ENCODE measurements at regions not wholly inside any gene's neighbourhood (a gene's known extent, or its start where the extent isn't known, plus 50 kb on each side); places are given as distances from the start of the nearest gene placed in this dataset.

DNA sequence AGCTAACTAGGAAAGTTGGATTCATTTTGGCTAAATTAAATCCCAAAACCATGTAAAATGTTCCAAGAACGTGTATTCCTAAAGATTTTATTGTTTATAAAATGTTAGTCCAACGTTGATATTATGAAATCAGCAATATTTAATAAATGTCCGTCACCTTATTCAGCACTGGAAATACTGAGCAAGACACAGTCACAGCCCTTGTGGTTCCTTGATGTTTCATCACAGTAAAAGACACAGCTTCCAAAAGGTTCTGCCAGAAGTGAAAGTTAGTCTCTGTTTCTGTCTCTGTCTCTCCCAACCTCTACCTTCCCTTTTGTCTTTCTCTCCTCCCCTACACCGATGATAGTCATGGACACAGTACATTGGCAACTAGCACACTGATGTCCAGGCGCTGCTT lies 82.2 kb upstream of the BOC start:
- DNase-seq (no peak), ATAC-seq (no peak)
- Mint-ChIP-seq H3K36me3 (no peaks in the 10 kb centered on the region), H3K27ac (no peak overlapping the region), H3K4me3 (no peak overlapping the region), H3K27me3 (no peaks in the 10 kb centered on the region), H3K4me1 (peaks cover 0 to 5% (median 0%) of the 10 kb centered on the region in 4 donors), H3K9me3 (no peaks in the 10 kb centered on the region)
- POLR2A ChIA-PET = no interaction called here

- no peak for ATAC-seq
- Mint-ChIP-seq H3K4me1 (peaks cover 0 to 2% (median 0%) of the 10 kb centered on the region in 4 donors), H3K27ac (no peak overlapping the region), H3K36me3 (no peaks in the 10 kb centered on the region), H3K4me3 (no peak overlapping the region), H3K9me3 (peaks cover 0 to 4% (median 0%) of the 10 kb centered on the region in 9 donors), H3K27me3 (no peaks in the 10 kb centered on the region)
- DNase-seq = no peak
- POLR2A ChIA-PET = no interaction called here
Observed at GRCh38 chr3:113132571-113132996, 78.8 kb upstream of the BOC start.

- H3K4me3 Mint-ChIP-seq = no peak overlapping the region
- no peak for DNase-seq
- no peaks in the 10 kb centered on the region for H3K27me3 Mint-ChIP-seq
- POLR2A ChIA-PET = no interaction called here
- H3K36me3 Mint-ChIP-seq = no peaks in the 10 kb centered on the region
- H3K27ac Mint-ChIP-seq = no peak overlapping the region
- peaks cover 0 to 2% (median 0%) of the 10 kb centered on the region in 4 donors for H3K4me1 Mint-ChIP-seq
- peaks cover 0 to 8% (median 2%) of the 10 kb centered on the region in 9 donors for H3K9me3 Mint-ChIP-seq
- ATAC-seq = no peak
Observed at GRCh38 chr3:113133140-113133539, 78.2 kb upstream of the BOC start.

- Mint-ChIP-seq H3K4me3 (no peak overlapping the region), H3K36me3 (no peaks in the 10 kb centered on the region), H3K27ac (no peak overlapping the region), H3K27me3 (peaks cover 0 to 2% (median 0%) of the 10 kb centered on the region in 5 donors), H3K9me3 (peaks cover 0 to 10% (median 2%) of the 10 kb centered on the region in 9 donors), H3K4me1 (peaks cover 0 to 2% (median 0%) of the 10 kb centered on the region in 4 donors)
- DNase-seq (no peak), ATAC-seq (no peak)
- POLR2A ChIA-PET = no interaction called here
Observed at GRCh38 chr3:113136071-113136470, 75.3 kb upstream of the BOC start.

DNA sequence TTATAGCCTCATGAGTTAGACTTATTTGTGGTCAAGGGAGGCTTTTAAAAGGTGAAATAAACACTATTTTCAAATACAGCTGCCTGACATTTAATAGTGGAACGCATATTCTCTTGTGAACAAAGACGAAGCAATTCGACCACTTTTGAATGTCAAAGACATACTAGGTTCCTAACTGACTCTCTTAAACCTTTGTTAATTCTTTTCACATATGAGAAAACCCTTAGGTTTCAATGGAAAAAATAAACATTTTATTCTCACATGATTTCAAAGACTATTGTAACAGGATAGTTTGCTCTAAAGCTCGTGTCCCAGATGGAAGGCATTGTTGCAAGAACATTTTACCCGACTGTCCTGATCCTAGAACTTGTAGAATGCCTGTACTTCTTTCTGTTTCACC lies 74.8 kb upstream of the BOC start:
- Mint-ChIP-seq H3K27me3 (peaks cover 0 to 3% (median 0%) of the 10 kb centered on the region in 5 donors), H3K4me1 (peaks cover 0 to 2% (median 0%) of the 10 kb centered on the region in 4 donors), H3K36me3 (no peaks in the 10 kb centered on the region), H3K4me3 (no peak overlapping the region), H3K27ac (no peak overlapping the region), H3K9me3 (peaks cover 0 to 10% (median 2%) of the 10 kb centered on the region in 9 donors)
- ATAC-seq (no peak), DNase-seq (no peak)
- POLR2A ChIA-PET = no interaction called here

- ATAC-seq (no peak), DNase-seq (no peak)
- no peaks in the 10 kb centered on the region for H3K36me3 Mint-ChIP-seq
- peaks cover 0 to 7% (median 2%) of the 10 kb centered on the region in 5 donors for H3K27me3 Mint-ChIP-seq
- H3K9me3 Mint-ChIP-seq = peaks cover 0 to 10% (median 2%) of the 10 kb centered on the region in 9 donors
- POLR2A ChIA-PET = no interaction called here
- peaks cover 0 to 2% (median 0%) of the 10 kb centered on the region in 4 donors for H3K4me1 Mint-ChIP-seq
- H3K4me3 Mint-ChIP-seq = no peak overlapping the region
- no peak overlapping the region for H3K27ac Mint-ChIP-seq
Observed at GRCh38 chr3:113138839-113139743, 72.3 kb upstream of the BOC start.

GRCh38 chr3:113140876-113141275 lies 70.5 kb upstream of the BOC start:
- Mint-ChIP-seq H3K27ac (no peak overlapping the region), H3K9me3 (peaks cover 0 to 10% (median 2%) of the 10 kb centered on the region in 9 donors), H3K36me3 (no peaks in the 10 kb centered on the region), H3K4me1 (peaks cover 0 to 2% (median 0%) of the 10 kb centered on the region in 4 donors), H3K27me3 (peaks cover 0 to 7% (median 2%) of the 10 kb centered on the region in 5 donors), H3K4me3 (no peak overlapping the region)
- ATAC-seq (no peak), DNase-seq (no peak)
- POLR2A ChIA-PET = no interaction called here

GRCh38 chr3:113141543-113141942 lies 69.8 kb upstream of the BOC start:
- peaks cover 0 to 10% (median 2%) of the 10 kb centered on the region in 9 donors for H3K9me3 Mint-ChIP-seq
- no peak overlapping the region for H3K27ac Mint-ChIP-seq
- POLR2A ChIA-PET = no interaction called here
- H3K4me3 Mint-ChIP-seq = no peak overlapping the region
- H3K36me3 Mint-ChIP-seq = no peaks in the 10 kb centered on the region
- DNase-seq (no peak), ATAC-seq (no peak)
- H3K4me1 Mint-ChIP-seq = peaks cover 0 to 2% (median 0%) of the 10 kb centered on the region in 4 donors
- H3K27me3 Mint-ChIP-seq = peaks cover 0 to 7% (median 2%) of the 10 kb centered on the region in 5 donors

DNA sequence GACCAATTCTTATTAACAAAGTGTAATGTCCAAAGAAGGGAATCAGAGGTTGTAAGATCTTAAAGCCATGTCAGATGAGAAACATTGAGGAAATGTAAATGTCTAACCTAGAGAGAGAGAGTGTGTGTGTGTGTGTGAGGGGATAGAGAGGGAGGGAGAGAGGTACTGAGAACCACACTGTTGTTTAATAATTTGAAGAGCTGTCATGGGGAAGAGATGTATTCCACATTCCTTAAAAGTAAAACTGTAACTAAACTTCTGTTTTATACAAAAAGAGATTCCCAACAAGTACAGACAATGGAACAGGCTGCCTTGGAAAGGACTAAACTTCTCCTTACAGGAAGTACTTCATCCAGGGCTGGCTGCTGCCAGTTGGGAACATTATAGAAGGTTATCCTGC lies 68.9 kb upstream of the BOC start:
- Mint-ChIP-seq H3K4me1 (no peaks in the 10 kb centered on the region), H3K9me3 (peaks cover 0 to 8% (median 2%) of the 10 kb centered on the region in 9 donors), H3K27me3 (peaks cover 0 to 7% (median 2%) of the 10 kb centered on the region in 5 donors), H3K36me3 (no peaks in the 10 kb centered on the region), H3K4me3 (no peak overlapping the region), H3K27ac (peak overlapping the region in 1 of 10 donors; percentile 26)
- ATAC-seq (no peak), DNase-seq (no peak)
- POLR2A ChIA-PET = no interaction called here

DNA sequence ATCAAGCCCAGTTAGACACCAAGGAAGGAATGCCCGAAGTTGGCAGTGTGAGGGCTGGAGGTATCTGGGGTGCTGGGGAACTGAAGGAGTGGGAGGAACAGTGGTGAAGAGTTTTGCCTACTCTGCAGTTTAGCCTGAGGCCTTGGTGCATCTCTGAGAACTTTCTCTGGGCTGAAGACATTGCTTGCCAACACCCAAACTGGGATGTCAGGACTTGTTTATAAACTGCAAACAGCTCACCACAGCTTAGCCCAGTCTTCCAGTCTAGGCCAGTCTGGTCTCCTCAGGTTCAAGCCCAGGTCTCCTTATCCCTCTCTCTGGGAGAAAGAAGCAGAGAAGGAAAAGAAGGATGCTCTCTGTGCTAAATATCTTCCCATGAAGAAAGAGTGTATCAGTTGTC lies 68.0 kb upstream of the BOC start:
- POLR2A ChIA-PET = no interaction called here
- ATAC-seq = no peak
- DNase-seq = no peak
- Mint-ChIP-seq H3K9me3 (peaks cover 0 to 1% (median 0%) of the 10 kb centered on the region in 9 donors), H3K36me3 (no peaks in the 10 kb centered on the region), H3K4me1 (no peaks in the 10 kb centered on the region), H3K27me3 (peaks cover 0 to 14% (median 2%) of the 10 kb centered on the region in 5 donors), H3K27ac (no peak overlapping the region), H3K4me3 (no peak overlapping the region)

- no peaks in the 10 kb centered on the region for H3K4me1 Mint-ChIP-seq
- no peaks in the 10 kb centered on the region for H3K36me3 Mint-ChIP-seq
- POLR2A ChIA-PET = no interaction called here
- ATAC-seq (no peak), DNase-seq (no peak)
- H3K27ac Mint-ChIP-seq = peak overlapping the region in 1 of 10 donors; percentile 66
- no peak overlapping the region for H3K4me3 Mint-ChIP-seq
- H3K9me3 Mint-ChIP-seq = no peaks in the 10 kb centered on the region
- peaks cover 0 to 17% (median 1%) of the 10 kb centered on the region in 5 donors for H3K27me3 Mint-ChIP-seq
Observed at GRCh38 chr3:113147681-113148261, 63.6 kb upstream of the BOC start.

DNA sequence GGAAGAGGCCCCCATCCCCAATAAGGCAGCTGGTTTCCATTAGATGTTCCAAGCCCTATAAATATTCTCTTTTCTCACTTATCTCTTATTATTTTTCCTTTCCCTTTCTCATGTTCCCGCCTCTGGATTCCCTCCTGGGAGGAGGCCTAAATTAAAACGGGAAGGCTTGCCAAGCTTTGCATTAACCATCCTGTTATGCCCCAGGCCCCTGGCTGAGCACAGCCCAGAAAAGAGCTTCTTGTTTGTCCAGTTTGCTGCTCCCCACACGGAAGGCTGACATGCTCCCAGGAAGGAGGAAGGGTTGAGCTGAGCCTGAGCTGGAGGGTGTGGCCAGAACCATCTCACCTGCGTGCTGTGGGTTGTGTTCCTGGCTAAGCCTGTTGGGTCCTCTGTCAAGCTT lies 63.1 kb upstream of the BOC start:
- Mint-ChIP-seq H3K4me3 (no peak overlapping the region), H3K27me3 (peaks cover 0 to 17% (median 1%) of the 10 kb centered on the region in 5 donors), H3K9me3 (no peaks in the 10 kb centered on the region), H3K36me3 (no peaks in the 10 kb centered on the region), H3K27ac (peak overlapping the region in 1 of 10 donors; percentile 66), H3K4me1 (no peaks in the 10 kb centered on the region)
- no peak for ATAC-seq
- no peak for DNase-seq
- POLR2A ChIA-PET = no interaction called here

- POLR2A ChIA-PET = no interaction called here
- Mint-ChIP-seq H3K27me3 (peaks cover 0 to 13% (median 1%) of the 10 kb centered on the region in 5 donors), H3K4me1 (no peaks in the 10 kb centered on the region), H3K9me3 (no peaks in the 10 kb centered on the region), H3K27ac (no peak overlapping the region), H3K36me3 (no peaks in the 10 kb centered on the region), H3K4me3 (no peak overlapping the region)
- ATAC-seq (no peak), DNase-seq (no peak)
Observed at GRCh38 chr3:113150250-113150649, 61.1 kb upstream of the BOC start.

All from naive thymus-derived CD8-positive, alpha-beta T cell (primary cell).